Omental fat pad (tissue), 3 donors: ENCODE measurements at regions not wholly inside any gene's neighbourhood (a gene's known extent, or its start where the extent isn't known, plus 50 kb on each side); places are given as distances from the start of the nearest gene placed in this dataset.

Source experiments
- ATAC-seq: fragments of 150-250 bp; one replicate; pipeline ENCODE4 v1.9.1; 2016; ENCODE audit warnings: mild to moderate bottlenecking, moderate library complexity; ENCODE audit not compliant: low FRiP score
- DNase-seq: peaks from one replicate; pipeline ENCODE4 v3.0.0-alpha.2; 2019; ENCODE audit warnings: low spot score
- TF ChIP-seq, protein P1 (sequence below), 3 donors: fragments of 450-650 bp; IDR thresholded peaks; one replicate each; pipeline ENCODE4 v1.5.1; 2016 to 2017; ENCODE audit warnings: antibody characterized with exemption in 3 of 3, mild to moderate bottlenecking in 3 of 3, moderate library complexity in 2 of 3

DNA sequence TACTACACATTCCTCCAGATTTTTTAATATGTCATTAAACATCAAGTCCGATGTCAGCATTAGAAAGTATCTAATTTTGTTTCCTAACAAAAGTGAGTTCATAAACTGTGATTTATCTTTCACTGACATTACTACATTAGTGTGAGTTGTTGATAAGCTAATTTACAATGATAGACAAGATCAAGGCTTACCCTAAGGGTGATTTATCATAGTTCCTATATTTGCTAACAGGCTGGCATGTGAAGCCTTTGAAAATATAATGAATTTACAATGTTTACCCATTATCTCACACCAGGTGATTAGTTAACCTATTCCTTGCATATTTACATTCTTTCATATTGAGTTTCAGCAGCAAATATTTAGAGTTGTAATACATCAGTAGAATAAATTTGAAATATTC lies 1096.9 kb upstream of the NUDT12 start:
- DNase-seq (no peak), ATAC-seq (no peak)

DNA sequence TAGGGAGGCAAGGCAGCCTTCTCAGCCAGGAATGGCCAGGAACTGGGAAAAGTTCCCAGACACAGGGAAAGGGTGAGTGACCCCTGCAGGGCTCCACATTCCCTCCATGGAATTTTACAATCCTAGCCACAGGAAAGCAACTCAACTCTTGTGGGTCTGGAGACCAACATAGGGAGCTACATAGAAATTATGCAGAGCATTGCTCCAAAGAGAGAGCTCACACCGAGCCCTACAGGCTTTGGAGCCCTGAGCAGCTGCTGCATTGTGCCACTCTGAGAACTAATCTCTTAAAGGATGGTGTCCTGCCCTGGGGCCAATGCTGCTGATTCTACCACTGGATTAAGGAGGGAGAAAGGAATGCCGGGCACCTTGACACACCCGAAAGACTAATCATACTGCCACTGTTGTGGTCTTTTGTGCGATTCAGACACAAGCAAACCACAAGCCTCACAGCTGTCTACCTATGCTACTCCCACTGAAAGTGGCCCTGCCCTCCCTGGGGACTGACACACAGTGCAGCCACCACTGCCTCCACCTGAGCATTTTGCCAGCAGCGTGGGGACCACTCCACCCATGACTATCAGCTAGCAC lies 1089.8 kb upstream of the NUDT12 start:
- ATAC-seq (no peak), DNase-seq (no peak)
- TF ChIP-seq, protein P1, sequence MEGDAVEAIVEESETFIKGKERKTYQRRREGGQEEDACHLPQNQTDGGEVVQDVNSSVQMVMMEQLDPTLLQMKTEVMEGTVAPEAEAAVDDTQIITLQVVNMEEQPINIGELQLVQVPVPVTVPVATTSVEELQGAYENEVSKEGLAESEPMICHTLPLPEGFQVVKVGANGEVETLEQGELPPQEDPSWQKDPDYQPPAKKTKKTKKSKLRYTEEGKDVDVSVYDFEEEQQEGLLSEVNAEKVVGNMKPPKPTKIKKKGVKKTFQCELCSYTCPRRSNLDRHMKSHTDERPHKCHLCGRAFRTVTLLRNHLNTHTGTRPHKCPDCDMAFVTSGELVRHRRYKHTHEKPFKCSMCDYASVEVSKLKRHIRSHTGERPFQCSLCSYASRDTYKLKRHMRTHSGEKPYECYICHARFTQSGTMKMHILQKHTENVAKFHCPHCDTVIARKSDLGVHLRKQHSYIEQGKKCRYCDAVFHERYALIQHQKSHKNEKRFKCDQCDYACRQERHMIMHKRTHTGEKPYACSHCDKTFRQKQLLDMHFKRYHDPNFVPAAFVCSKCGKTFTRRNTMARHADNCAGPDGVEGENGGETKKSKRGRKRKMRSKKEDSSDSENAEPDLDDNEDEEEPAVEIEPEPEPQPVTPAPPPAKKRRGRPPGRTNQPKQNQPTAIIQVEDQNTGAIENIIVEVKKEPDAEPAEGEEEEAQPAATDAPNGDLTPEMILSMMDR (IDR thresholded peaks at IDR 0.05) = no peak

More for the DNA sequence above, 1096.9 kb upstream of the NUDT12 start:
- TF ChIP-seq, protein P1 (IDR thresholded peaks at IDR 0.05) = no peak

DNA sequence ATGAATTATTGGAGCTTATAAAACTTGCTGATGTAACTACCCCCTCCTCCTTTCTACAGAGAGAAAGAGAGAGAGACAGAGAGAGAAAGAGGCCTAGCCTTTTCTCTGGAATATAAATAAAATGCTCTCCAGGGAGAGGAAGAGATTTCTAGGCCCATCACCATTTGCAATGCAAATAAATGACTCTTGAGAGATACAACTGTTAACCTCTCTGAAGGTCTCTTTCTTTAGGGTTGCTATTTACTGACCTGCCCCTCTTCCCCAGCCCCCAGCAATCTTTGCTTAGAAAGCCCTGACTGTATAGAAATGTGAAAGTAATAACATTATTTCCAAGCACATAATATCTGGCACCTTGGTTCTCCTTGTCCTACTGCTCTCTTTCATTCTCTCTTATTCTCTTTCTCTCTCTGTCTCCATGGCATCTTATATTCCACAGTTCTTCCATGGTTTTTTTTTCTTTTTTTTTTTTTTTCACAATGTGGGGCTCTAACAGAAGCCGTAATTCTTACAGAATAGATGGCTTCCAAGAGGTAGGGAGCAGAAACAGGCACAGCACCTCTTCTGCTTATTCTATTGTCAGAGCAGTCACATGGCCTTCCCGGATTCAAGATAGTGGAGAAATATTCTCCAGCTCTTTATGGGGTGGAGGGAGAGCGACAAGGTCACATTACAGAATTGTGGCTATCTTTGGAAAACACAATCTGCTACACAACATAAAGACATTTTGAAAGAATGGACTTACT lies 1087.9 kb upstream of the NUDT12 start:
- TF ChIP-seq, protein P1 (IDR thresholded peaks at IDR 0.05) = no peak
- ATAC-seq (no peak), DNase-seq (no peak)

DNA sequence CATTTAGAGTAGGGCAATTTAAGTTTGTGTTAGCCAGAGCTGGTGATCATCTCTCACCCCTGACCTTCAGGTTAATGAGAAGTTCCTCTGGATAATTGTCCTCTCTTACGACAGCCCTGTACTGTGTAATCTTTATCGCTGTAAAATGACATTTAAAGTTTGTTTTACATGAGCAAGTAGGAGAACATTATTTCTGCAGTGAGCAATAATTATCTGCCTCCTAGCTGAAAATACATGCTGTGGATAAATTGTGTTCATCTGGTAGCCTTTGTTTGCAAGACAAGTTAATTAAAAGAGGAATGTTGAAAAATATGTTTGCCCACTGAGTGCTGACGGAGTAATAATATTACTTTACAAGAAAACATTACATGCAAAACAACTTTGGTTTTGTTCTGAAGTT lies 1083.8 kb upstream of the NUDT12 start:
- no peak for ATAC-seq
- no peak for DNase-seq
- TF ChIP-seq, protein P1 (IDR thresholded peaks at IDR 0.05) = no peak

DNA sequence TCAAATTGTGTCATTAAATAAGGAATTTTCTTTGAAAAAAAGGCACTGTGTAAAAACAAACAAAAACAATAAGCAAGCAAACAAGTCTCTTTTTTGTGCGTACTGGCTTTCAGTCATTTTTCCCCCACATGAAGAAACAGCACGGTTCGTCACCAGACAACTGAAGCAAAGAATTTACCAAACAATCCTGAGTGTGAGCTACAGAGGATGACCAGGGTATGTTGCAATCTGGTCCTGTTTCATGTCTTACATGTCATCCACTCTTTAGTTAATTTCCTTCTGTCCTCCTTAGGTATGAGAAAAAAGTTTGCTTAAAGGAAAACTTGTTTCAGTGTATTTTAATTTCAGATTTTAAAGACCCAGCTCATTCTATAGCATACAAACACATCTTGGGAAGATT lies 1080.7 kb upstream of the NUDT12 start:
- DNase-seq (no peak), ATAC-seq (no peak)
- TF ChIP-seq, protein P1 (IDR thresholded peaks at IDR 0.05) = no peak

DNA sequence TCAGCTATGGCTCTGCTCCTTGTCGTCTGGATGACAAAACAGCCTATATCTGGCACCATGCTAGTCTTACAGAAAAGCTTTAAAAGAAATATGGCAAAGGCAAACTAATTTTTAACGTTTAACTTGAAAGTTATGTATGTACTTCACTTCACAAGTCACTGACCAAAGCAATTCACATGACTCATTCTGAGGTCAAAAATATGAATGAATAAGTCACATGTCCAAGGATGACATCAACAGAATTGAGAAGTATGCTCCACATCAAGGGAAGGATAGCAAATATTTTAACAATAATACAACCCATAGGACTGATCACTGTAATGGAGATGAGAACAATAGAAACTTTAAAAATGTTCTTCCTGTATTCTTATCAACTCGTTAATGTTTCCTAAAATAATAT lies 1072.6 kb upstream of the NUDT12 start:
- TF ChIP-seq, protein P1 (IDR thresholded peaks at IDR 0.05) = no peak
- DNase-seq (no peak), ATAC-seq (no peak)

DNA sequence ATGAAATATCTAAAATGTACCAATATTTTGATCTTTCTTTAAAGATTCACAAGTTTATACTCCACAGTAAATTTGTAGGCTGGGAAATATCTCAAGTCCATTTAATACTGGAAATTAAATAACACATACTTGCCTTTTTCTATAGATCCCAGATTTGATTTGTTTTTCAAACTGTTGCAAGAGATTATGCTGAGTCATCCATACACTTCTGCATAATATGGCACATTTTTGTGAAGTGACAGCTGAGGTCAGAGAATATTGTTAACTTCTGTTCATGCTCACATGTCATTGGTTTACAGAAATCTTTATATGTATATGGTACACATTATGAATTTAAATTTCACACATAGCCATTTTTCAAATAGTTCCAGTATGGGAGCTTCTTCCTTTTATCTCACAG lies 1066.3 kb upstream of the NUDT12 start:
- TF ChIP-seq, protein P1 (IDR thresholded peaks at IDR 0.05) = no peak
- ATAC-seq (no peak), DNase-seq (no peak)
